Sigmoid colon (tissue), 6 donors: ENCODE measurements at regions not wholly inside any gene's neighbourhood (a gene's known extent, or its start where the extent isn't known, plus 50 kb on each side); places are given as distances from the start of the nearest gene placed in this dataset.

Experiments used
- DNase-seq: peaks from one replicate; pipeline ENCODE4 v3.0.0-alpha.2; 2019
- H3K27ac ChIP-seq, 4 donors: fragments of 200-600 bp; sonication (generic); one replicate each; pipeline ENCODE4 v1.5.1; 2016 to 2019; ENCODE audit warnings: mild to moderate bottlenecking in 1 of 4
- H3K27me3 ChIP-seq, 3 donors: fragments of 200-600 bp; sonication (generic); one replicate each; pipeline ENCODE4 v1.5.1; 2019; ENCODE audit warnings: mild to moderate bottlenecking in 1 of 3
- H3K36me3 ChIP-seq, 4 donors: fragments of 200-600 bp; sonication (generic); one replicate each; pipeline ENCODE4 v1.5.1; 2016 to 2019
- H3K4me1 ChIP-seq, 4 donors: fragments of 200-600 bp; sonication (generic); one replicate each; pipeline ENCODE4 v1.5.1; 2017 to 2019
- H3K4me3 ChIP-seq, 4 donors: fragments of 200-600 bp; sonication (generic); one replicate each; pipeline ENCODE4 v1.5.1; 2017 to 2019; ENCODE audit warnings: mild to moderate bottlenecking in 2 of 4, moderate library complexity in 1 of 4
- H3K9me3 ChIP-seq, 4 donors: fragments of 200-600 bp in 3 of 4; sonication (generic) in 3 of 4; one replicate each; pipeline versions ENCODE4 v1.5.1 to v1.6.1; 2013 to 2019
- EP300 ChIP-seq, 4 donors: sonication (generic); formaldehyde crosslinking; IDR thresholded peaks; one replicate each; pipeline ENCODE4 v1.6.1; 2017; ENCODE audit warnings: antibody characterized with exemption in 4 of 4
- POLR2A ChIP-seq, 2 donors: fragments of 450-650 bp; IDR thresholded peaks; one replicate each; pipeline ENCODE4 v1.6.1; 2016; ENCODE audit warnings: antibody characterized with exemption in 2 of 2, mild to moderate bottlenecking in 2 of 2, moderate library complexity in 2 of 2
- POLR2AphosphoS5 ChIP-seq, 4 donors: sonication (generic); formaldehyde crosslinking; IDR thresholded peaks; one replicate each; pipeline ENCODE4 v1.6.1; 2017; ENCODE audit warnings: antibody characterized with exemption in 4 of 4
- WGBS, 2 donors: extraction: QIAGEN DNeasy Blood & Tissue Kit; methylation state at CpG; one replicate each; pipeline ENCODE4 v1.1.7; 2013; 5-methylcytosine and 5-hydroxymethylcytosine counted together
- intact Hi-C: fragments of 100-400 bp; cut with DNase I; formaldehyde crosslinking; loops from one replicate; pipeline ENCODE4 v1.15.1; 2023
- TF ChIP-seq, protein P1 (sequence below), 4 experiments: fragments of 450-650 bp in 3 of 4; fragments of 200-600 bp in 1 of 4; IDR thresholded peaks; one replicate each; pipeline ENCODE4 v1.5.1; 2016 to 2019; ENCODE audit warnings: antibody characterized with exemption in 4 of 4, mild to moderate bottlenecking in 3 of 4, moderate library complexity in 2 of 4
- donor health status: healthy with polysubstance abuse.
- donor health status: healthy.

- H3K9me3 ChIP-seq, result no peaks in the 10 kb centered on the region
- no peak overlapping the region for H3K4me3 ChIP-seq
- no peak overlapping the region for H3K27ac ChIP-seq
- no peaks in the 10 kb centered on the region for H3K4me1 ChIP-seq
- intact Hi-C loops, result no loop called here
- WGBS, 2 donors, result 91 to 93% methylated on average over 12 of the region's 12 CpGs
- no peaks in the 10 kb centered on the region for H3K27me3 ChIP-seq
- no peaks in the 10 kb centered on the region for H3K36me3 ChIP-seq
- TF ChIP-seq EP300 (IDR thresholded peaks at IDR 0.05), result no peak
- no peak for TF ChIP-seq POLR2AphosphoS5 (IDR thresholded peaks at IDR 0.05)
- TF ChIP-seq, protein P1, sequence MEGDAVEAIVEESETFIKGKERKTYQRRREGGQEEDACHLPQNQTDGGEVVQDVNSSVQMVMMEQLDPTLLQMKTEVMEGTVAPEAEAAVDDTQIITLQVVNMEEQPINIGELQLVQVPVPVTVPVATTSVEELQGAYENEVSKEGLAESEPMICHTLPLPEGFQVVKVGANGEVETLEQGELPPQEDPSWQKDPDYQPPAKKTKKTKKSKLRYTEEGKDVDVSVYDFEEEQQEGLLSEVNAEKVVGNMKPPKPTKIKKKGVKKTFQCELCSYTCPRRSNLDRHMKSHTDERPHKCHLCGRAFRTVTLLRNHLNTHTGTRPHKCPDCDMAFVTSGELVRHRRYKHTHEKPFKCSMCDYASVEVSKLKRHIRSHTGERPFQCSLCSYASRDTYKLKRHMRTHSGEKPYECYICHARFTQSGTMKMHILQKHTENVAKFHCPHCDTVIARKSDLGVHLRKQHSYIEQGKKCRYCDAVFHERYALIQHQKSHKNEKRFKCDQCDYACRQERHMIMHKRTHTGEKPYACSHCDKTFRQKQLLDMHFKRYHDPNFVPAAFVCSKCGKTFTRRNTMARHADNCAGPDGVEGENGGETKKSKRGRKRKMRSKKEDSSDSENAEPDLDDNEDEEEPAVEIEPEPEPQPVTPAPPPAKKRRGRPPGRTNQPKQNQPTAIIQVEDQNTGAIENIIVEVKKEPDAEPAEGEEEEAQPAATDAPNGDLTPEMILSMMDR (IDR thresholded peaks at IDR 0.05), result no peak
- TF ChIP-seq POLR2A (IDR thresholded peaks at IDR 0.05), result no peak
- DNase-seq, result no peak
Observed at GRCh38 chr1:213861841-213862240, 125.9 kb upstream of the PROX1 start.

- DNase-seq, result no peak
- no peak overlapping the region for H3K27ac ChIP-seq
- TF ChIP-seq POLR2A (IDR thresholded peaks at IDR 0.05) (no peak), POLR2AphosphoS5 (IDR thresholded peaks at IDR 0.05) (no peak), EP300 (IDR thresholded peaks at IDR 0.05) (no peak)
- TF ChIP-seq, protein P1 (IDR thresholded peaks at IDR 0.05), result no peak
- 60 to 79% methylated on average over 4 of the region's 4 CpGs for WGBS, 2 donors
- intact Hi-C loops, result no loop called here
- H3K36me3 ChIP-seq, result no peaks in the 10 kb centered on the region
- no peaks in the 10 kb centered on the region for H3K9me3 ChIP-seq
- H3K4me3 ChIP-seq, result no peak overlapping the region
- no peaks in the 10 kb centered on the region for H3K4me1 ChIP-seq
- no peaks in the 10 kb centered on the region for H3K27me3 ChIP-seq
Observed at GRCh38 chr1:213864091-213864490, 123.7 kb upstream of the PROX1 start.

DNA sequence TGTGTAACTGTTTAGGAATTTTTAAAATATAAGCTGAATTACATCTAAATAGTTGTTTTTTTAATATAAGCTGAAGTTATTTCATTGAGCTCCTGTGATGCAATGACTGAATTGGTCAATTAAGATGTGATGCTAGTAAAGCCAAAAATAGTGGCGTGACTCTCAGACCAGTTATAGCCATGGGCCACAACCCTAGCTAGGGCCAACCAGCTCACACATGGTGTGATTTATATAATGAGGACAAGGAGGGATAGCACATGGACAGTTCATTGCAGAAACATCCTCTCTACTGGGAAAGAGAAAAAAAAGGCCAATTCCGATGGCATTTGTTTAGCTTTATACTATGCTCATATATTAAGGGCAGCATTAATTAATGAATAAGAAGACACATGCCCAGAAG lies 119.3 kb upstream of the PROX1 start:
- Histone ChIP-seq H3K4me3 (no peak overlapping the region), H3K36me3 (no peaks in the 10 kb centered on the region), H3K27ac (no peak overlapping the region), H3K27me3 (no peaks in the 10 kb centered on the region), H3K9me3 (no peaks in the 10 kb centered on the region), H3K4me1 (no peaks in the 10 kb centered on the region)
- intact Hi-C loops, result no loop called here
- no peak for DNase-seq
- 85 to 90% methylated on average over 2 of the region's 2 CpGs for WGBS, 2 donors
- TF ChIP-seq EP300 (IDR thresholded peaks at IDR 0.05) (no peak), POLR2A (IDR thresholded peaks at IDR 0.05) (no peak), POLR2AphosphoS5 (IDR thresholded peaks at IDR 0.05) (no peak)
- TF ChIP-seq, protein P1 (IDR thresholded peaks at IDR 0.05), result no peak

- no peak overlapping the region for H3K4me3 ChIP-seq
- H3K36me3 ChIP-seq, result no peaks in the 10 kb centered on the region
- 85 to 94% methylated on average over 4 of the region's 4 CpGs for WGBS, 2 donors
- H3K27me3 ChIP-seq, result no peaks in the 10 kb centered on the region
- no peak for DNase-seq
- no peaks in the 10 kb centered on the region for H3K4me1 ChIP-seq
- H3K27ac ChIP-seq, result no peak overlapping the region
- intact Hi-C loops, result no loop called here
- no peaks in the 10 kb centered on the region for H3K9me3 ChIP-seq
- no peak for TF ChIP-seq EP300 (IDR thresholded peaks at IDR 0.05)
- TF ChIP-seq POLR2AphosphoS5 (IDR thresholded peaks at IDR 0.05), result no peak
- TF ChIP-seq, protein P1 (IDR thresholded peaks at IDR 0.05), result no peak
- TF ChIP-seq POLR2A (IDR thresholded peaks at IDR 0.05), result no peak
Observed at GRCh38 chr1:213871179-213871578, 116.6 kb upstream of the PROX1 start.

GRCh38 chr1:213874789-213875188 lies 113.0 kb upstream of the PROX1 start:
- Histone ChIP-seq H3K4me3 (no peak overlapping the region), H3K36me3 (no peaks in the 10 kb centered on the region), H3K27me3 (no peaks in the 10 kb centered on the region), H3K9me3 (no peaks in the 10 kb centered on the region), H3K4me1 (no peaks in the 10 kb centered on the region), H3K27ac (no peak overlapping the region)
- TF ChIP-seq POLR2A (IDR thresholded peaks at IDR 0.05) (no peak), POLR2AphosphoS5 (IDR thresholded peaks at IDR 0.05) (no peak), EP300 (IDR thresholded peaks at IDR 0.05) (no peak)
- TF ChIP-seq, protein P1 (IDR thresholded peaks at IDR 0.05), result no peak
- intact Hi-C loops, result no loop called here
- WGBS, 2 donors, result 92 to 95% methylated on average over 7 of the region's 7 CpGs
- DNase-seq, result no peak
